GM12873 (cell line): ENCODE measurements at regions not wholly inside any gene's neighbourhood (a gene's known extent, or its start where the extent isn't known, plus 50 kb on each side); places are given as distances from the start of the nearest gene placed in this dataset.

ENCODE experiments used
- TF ChIP-seq, protein P1 (sequence below): IDR thresholded peaks from 2 replicates; pipeline ENCODE4 v1.5.1; 2012; ENCODE audit warnings: low read depth, mild to moderate bottlenecking, moderate library complexity, low read length, control low read depth; ENCODE audit not compliant: insufficient read depth; ENCODE audit errors: missing control alignments

DNA sequence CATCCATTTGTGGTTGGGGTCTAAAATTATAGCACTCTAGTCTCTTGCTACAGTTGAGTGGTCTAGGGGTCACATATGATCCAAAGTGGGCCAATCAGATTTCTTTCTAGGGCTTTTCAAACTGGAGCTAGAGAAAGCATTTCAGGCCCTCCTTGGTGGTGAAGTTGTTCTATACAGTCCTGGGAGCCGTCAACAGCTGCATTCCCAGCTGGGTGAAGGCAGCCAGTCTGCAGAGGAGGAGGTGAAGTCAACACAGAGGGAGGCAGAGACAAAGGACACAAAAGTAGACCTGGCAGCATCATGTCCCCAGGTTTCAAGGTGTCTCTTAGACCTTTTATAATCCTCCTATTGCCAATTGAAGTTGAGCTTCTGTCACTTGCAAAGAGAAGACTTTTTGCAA, 518.2 kb downstream of the BNC2 start:
- TF ChIP-seq, protein P1, sequence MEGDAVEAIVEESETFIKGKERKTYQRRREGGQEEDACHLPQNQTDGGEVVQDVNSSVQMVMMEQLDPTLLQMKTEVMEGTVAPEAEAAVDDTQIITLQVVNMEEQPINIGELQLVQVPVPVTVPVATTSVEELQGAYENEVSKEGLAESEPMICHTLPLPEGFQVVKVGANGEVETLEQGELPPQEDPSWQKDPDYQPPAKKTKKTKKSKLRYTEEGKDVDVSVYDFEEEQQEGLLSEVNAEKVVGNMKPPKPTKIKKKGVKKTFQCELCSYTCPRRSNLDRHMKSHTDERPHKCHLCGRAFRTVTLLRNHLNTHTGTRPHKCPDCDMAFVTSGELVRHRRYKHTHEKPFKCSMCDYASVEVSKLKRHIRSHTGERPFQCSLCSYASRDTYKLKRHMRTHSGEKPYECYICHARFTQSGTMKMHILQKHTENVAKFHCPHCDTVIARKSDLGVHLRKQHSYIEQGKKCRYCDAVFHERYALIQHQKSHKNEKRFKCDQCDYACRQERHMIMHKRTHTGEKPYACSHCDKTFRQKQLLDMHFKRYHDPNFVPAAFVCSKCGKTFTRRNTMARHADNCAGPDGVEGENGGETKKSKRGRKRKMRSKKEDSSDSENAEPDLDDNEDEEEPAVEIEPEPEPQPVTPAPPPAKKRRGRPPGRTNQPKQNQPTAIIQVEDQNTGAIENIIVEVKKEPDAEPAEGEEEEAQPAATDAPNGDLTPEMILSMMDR: no peak

DNA sequence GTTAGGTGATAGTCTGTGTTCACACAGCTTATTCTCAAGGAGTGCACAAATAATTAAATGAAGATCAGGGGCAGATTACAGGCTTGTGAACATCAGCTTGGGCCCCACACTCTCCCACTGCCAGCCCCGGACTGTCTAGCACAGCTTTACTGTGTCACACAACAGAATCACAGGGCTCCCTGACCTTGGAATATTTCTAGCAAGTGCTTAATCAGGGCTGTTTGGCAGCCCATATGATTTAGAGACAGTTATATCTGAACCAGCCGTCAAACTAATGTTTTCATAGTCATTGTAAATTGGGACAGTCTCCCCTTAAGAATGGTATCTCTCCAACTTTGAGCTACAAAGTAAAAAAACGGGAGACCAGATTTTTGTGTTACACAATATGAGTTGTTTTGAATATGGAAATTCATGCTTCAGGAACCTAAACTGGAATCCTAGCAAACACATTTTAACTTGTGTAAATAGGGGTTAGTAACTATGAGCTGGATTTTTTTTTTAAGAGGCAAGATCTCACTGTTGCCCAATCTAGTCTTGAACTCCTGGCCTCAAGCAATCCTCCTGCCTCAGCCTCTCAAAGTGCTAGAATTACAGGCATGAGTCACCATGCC, 517.6 kb downstream of the BNC2 start:
- TF ChIP-seq, protein P1: no peak

DNA sequence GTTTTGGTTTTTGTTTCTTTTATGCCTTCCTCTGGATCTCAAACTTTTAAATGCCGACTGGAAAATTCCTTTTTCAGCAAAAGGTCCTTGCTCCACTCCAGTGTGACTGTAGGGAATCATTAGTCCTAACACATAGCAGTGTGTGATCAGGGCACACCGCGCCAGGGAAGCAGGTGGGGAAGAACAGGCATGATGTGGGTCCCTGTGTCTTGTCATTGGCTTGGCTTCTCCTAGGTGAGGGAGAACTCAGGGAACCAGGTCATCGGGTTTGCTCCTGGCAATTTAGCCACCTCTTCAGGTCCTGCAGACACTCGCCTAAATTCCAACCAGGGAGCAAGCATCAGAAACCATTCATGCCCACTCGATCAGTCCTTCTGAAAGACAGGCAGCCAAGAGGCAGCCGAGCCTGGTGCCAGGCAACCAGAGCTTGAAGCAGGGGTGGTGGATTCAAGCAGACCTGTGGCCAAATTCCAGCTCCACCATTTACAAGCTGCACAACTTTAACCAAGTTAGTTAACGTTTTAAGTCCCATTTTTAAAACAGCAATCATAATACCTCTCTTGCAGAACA, 514.2 kb downstream of the BNC2 start:
- TF ChIP-seq, protein P1: no peak

DNA sequence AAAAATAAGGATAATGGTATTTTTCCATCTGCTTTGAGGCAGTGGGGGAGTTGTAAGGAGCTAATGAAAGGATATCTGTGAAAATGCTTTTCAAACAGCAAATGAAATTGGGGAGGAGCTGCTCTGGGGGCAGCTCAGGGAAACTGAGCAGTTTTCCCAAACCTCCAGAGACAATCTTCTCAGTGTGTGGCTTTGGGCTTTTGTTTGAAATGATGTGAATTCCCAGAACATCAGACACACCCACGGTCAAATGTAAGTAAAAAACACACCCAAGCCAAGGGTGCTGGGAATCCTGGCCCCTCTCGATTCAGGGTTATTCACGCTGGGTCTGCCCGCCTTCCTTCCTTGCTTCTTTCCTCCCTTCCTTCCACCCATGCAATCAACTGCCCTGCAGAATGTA, 512.6 kb downstream of the BNC2 start:
- TF ChIP-seq, protein P1: no peak

DNA sequence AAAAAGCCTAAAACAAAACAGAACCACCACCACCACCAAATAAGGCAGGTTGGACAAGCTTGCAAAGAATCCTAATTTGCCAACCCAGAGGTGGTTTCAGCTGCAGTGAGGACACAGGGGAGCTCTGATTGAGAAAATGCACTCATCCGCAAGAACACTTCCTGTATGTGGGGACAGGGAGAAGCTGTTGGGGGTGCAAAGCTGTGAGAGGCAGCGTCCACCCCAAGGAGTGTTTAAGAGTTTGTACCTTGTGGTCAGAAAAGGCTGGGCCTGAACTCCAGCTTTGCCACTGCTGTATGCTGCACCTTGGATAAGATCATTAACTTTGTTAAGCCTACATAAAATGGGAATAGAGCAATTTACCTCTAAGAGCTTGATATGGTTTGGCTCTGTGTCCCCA, 511.7 kb downstream of the BNC2 start:
- TF ChIP-seq, protein P1: no peak
